ENCODE measurements at regions not wholly inside any gene's neighbourhood (a gene's known extent, or its start where the extent isn't known, plus 50 kb on each side); places are given as distances from the start of the nearest gene placed in this dataset.

DNA sequence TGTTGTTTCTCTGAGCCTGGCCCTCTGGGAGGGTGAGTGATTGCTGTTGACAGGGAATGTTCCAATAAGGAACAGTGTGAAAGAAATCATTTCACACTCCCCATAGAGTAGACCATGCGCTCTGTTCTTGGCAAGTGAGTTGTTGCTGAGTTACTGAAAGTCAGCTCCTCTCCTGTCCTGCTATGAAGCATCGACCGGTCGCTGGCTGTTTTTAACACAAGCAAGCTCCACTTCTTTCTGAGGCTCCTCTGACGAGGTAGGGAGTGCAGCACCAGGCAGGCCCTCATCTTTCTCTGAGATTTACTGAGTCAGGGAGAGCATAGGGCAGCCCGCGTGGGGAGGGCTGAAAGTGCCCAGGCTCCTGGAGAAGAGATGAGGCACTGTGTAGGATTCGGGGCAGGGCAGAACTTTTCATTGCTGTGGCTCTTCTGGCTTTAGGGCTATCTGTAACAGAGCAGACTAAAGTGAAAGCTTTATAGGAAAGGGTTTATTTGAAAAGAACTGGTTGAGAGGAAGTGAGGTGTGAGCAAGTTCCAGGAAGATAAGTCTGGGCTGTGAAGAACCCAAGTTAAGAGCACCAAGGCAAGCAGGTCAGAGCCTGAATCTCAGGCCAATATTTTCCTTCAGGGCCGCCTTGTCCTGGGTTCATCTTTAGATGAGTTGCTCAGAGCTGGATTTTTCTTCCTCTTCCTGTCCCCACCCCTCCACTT, 332.2 kb downstream of the CCSER2 start:
- TF ChIP-seq POLR2A (IDR thresholded peaks at IDR 0.05) (no peak), EP300 (IDR thresholded peaks at IDR 0.05) (no peak), POLR2AphosphoS5 (IDR thresholded peaks at IDR 0.05) (no peak)
- TF ChIP-seq, protein P1, sequence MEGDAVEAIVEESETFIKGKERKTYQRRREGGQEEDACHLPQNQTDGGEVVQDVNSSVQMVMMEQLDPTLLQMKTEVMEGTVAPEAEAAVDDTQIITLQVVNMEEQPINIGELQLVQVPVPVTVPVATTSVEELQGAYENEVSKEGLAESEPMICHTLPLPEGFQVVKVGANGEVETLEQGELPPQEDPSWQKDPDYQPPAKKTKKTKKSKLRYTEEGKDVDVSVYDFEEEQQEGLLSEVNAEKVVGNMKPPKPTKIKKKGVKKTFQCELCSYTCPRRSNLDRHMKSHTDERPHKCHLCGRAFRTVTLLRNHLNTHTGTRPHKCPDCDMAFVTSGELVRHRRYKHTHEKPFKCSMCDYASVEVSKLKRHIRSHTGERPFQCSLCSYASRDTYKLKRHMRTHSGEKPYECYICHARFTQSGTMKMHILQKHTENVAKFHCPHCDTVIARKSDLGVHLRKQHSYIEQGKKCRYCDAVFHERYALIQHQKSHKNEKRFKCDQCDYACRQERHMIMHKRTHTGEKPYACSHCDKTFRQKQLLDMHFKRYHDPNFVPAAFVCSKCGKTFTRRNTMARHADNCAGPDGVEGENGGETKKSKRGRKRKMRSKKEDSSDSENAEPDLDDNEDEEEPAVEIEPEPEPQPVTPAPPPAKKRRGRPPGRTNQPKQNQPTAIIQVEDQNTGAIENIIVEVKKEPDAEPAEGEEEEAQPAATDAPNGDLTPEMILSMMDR (IDR thresholded peaks at IDR 0.05) = no peak

Data from gastroesophageal sphincter (tissue), 3 donors.